DOHH2 (cell line): ENCODE measurements at regions not wholly inside any gene's neighbourhood (a gene's known extent, or its start where the extent isn't known, plus 50 kb on each side); places are given as distances from the start of the nearest gene placed in this dataset.

ENCODE experiments used
- H3F3A ChIP-seq: fragments of 200-600 bp; sonication (generic), shearing (Covaris generic); 2 replicates; pipeline ENCODE4 v1.6.0; 2016; ENCODE audit warnings: antibody characterized with exemption, mild to moderate bottlenecking; ENCODE audit not compliant: control insufficient read depth, insufficient read depth
- H3K27ac ChIP-seq: fragments of 200-600 bp; sonication (generic); 2 replicates; pipeline ENCODE4 v1.5.1; 2014; ENCODE audit warnings: low read depth, mild to moderate bottlenecking, low read length, moderate library complexity
- H3K27me3 ChIP-seq: fragments of 200-600 bp; sonication (generic); 2 replicates; pipeline ENCODE4 v1.6.1; 2014; ENCODE audit warnings: mild to moderate bottlenecking, low read length, mixed read lengths; ENCODE audit not compliant: control insufficient read depth
- H3K36me3 ChIP-seq: fragments of 200-600 bp; sonication (generic); 2 replicates; pipeline ENCODE4 v1.6.1; 2014; ENCODE audit warnings: mild to moderate bottlenecking, low read length, moderate library complexity, mixed read lengths; ENCODE audit not compliant: control insufficient read depth
- H3K4me1 ChIP-seq: fragments of 200-600 bp; sonication (generic); 2 replicates; pipeline ENCODE4 v1.6.1; 2014; ENCODE audit warnings: mild to moderate bottlenecking, low read length, mixed read lengths; ENCODE audit not compliant: control insufficient read depth
- H3K4me2 ChIP-seq: fragments of 200-600 bp; sonication (generic); 2 replicates; pipeline ENCODE4 v1.6.0; 2014; ENCODE audit warnings: mild to moderate bottlenecking, low read length, moderate library complexity
- H3K4me3 ChIP-seq: fragments of 200-600 bp; sonication (generic); 2 replicates; pipeline ENCODE4 v1.5.1; 2014; ENCODE audit warnings: mild to moderate bottlenecking, low read length, mixed read lengths
- H3K79me2 ChIP-seq: fragments of 200-600 bp; sonication (generic); 2 replicates; pipeline ENCODE4 v1.6.1; 2014; ENCODE audit warnings: mild to moderate bottlenecking, low read length, mixed read lengths; ENCODE audit not compliant: control insufficient read depth
- H3K9me2 ChIP-seq: fragments of 200-600 bp; sonication (generic); replicated peaks from 2 replicates; pipeline ENCODE4 v1.6.1; 2014; ENCODE audit warnings: mild to moderate bottlenecking, low read length, mixed read lengths; ENCODE audit not compliant: control insufficient read depth
- H3K9me3 ChIP-seq: fragments of 200-600 bp; sonication (generic); 2 replicates; pipeline ENCODE4 v1.6.1; 2014; ENCODE audit warnings: antibody characterized with exemption, low read length, mixed read lengths; ENCODE audit not compliant: control insufficient read depth, insufficient read depth
- H4K20me1 ChIP-seq: fragments of 200-600 bp; sonication (generic); 2 replicates; pipeline ENCODE4 v1.6.0; 2014; ENCODE audit warnings: low read depth, mild to moderate bottlenecking, antibody characterized with exemption, low read length, moderate library complexity; ENCODE audit not compliant: control insufficient read depth, insufficient read depth
- CTCF ChIP-seq: fragments of 200-600 bp; sonication (generic); IDR thresholded peaks from one replicate; pipeline ENCODE4 v1.5.1; 2014; ENCODE audit warnings: antibody characterized with exemption, mild to moderate bottlenecking, low read depth, low read length; ENCODE audit not compliant: poor library complexity, severe bottlenecking
- EZH2phosphoT487 ChIP-seq: fragments of 200-600 bp; sonication (generic); IDR thresholded peaks from 2 replicates; pipeline ENCODE4 v1.6.1; 2017; ENCODE audit warnings: borderline replicate concordance, mild to moderate bottlenecking, antibody characterized with exemption, low read length, moderate library complexity, mixed read lengths

- no peaks in the 10 kb centered on the region for H3K79me2 ChIP-seq
- H3F3A ChIP-seq, result no peaks in the 10 kb centered on the region
- H3K9me2 ChIP-seq, result no peaks in the 10 kb centered on the region; the same call in 1 of the 2 replicates
- no peak for TF ChIP-seq CTCF
- no peak for TF ChIP-seq EZH2phosphoT487
- no peaks in the 10 kb centered on the region for H3K4me1 ChIP-seq
- no peak overlapping the region for H3K4me2 ChIP-seq
- H3K4me3 ChIP-seq, result no peak overlapping the region
- H3K27ac ChIP-seq, result no peak overlapping the region
- no peaks in the 10 kb centered on the region for H3K27me3 ChIP-seq
- no peaks in the 10 kb centered on the region for H4K20me1 ChIP-seq
- H3K36me3 ChIP-seq, result no peaks in the 10 kb centered on the region
- no peaks in the 10 kb centered on the region for H3K9me3 ChIP-seq
These were observed 361.1 kb upstream of the CLEC14A start for GRCh38 chr14:38616959-38617358.

GRCh38 chr14:38611928-38612327 lies 356.0 kb upstream of the CLEC14A start:
- Histone ChIP-seq H3K9me2 (no peaks in the 10 kb centered on the region), H3K9me3 (no peaks in the 10 kb centered on the region), H3F3A (no peaks in the 10 kb centered on the region), H3K27ac (no peak overlapping the region), H3K27me3 (no peaks in the 10 kb centered on the region), H3K4me2 (no peak overlapping the region), H3K4me3 (no peak overlapping the region), H3K79me2 (no peaks in the 10 kb centered on the region), H4K20me1 (no peaks in the 10 kb centered on the region), H3K36me3 (no peaks in the 10 kb centered on the region), H3K4me1 (no peaks in the 10 kb centered on the region)
- TF ChIP-seq CTCF (no peak), EZH2phosphoT487 (no peak)

GRCh38 chr14:38608244-38608643 lies 352.4 kb upstream of the CLEC14A start:
- H3K79me2 ChIP-seq, result no peaks in the 10 kb centered on the region
- H3K27ac ChIP-seq, result no peak overlapping the region
- H3F3A ChIP-seq, result no peaks in the 10 kb centered on the region
- TF ChIP-seq CTCF (no peak), EZH2phosphoT487 (no peak)
- H3K27me3 ChIP-seq, result no peaks in the 10 kb centered on the region
- H3K4me1 ChIP-seq, result no peaks in the 10 kb centered on the region
- H4K20me1 ChIP-seq, result no peaks in the 10 kb centered on the region
- H3K4me2 ChIP-seq, result no peak overlapping the region
- H3K4me3 ChIP-seq, result no peak overlapping the region
- H3K9me2 ChIP-seq, result no peaks in the 10 kb centered on the region
- no peaks in the 10 kb centered on the region for H3K9me3 ChIP-seq
- H3K36me3 ChIP-seq, result no peaks in the 10 kb centered on the region
